H1 (cell line): ENCODE measurements at regions not wholly inside any gene's neighbourhood (a gene's known extent, or its start where the extent isn't known, plus 50 kb on each side); places are given as distances from the start of the nearest gene placed in this dataset.

Experiments
- CTCF ChIA-PET: fragments of 300-600 bp; sonication (Branson Sonifier 250); formaldehyde crosslinking; loops from one replicate; lab custom pipeline; 2021; ENCODE audit not compliant: partially characterized antibody; lab: Charles Lee
- POLR2A ChIA-PET: fragments of 300-600 bp; sonication (Branson Sonifier 250); formaldehyde crosslinking; loops from one replicate; lab custom pipeline; 2021; ENCODE audit warnings: inconsistent platforms; ENCODE audit not compliant: partially characterized antibody; lab: Charles Lee
- DNase-seq, 2 experiments: peaks; one replicate each; pipeline versions ENCODE4 v3.0.0 to v3.0.0-alpha.2; 2010 to 2022; ENCODE audit warnings: low spot score in 2 of 2, low read depth in 1 of 2, mixed read lengths in 1 of 2
- FAIRE-seq: peaks from 2 replicates; lab custom pipeline; 2011; peaks lifted over from hg19 to GRCh38; lab: Jason Lieb, UNC
- H2AFZ ChIP-seq: 2 replicates; pipeline ENCODE4 v1.8.1; 2012; ENCODE audit warnings: low read length, inconsistent platforms
- H2AK5ac ChIP-seq: 2 replicates; pipeline ENCODE4 v1.6.1; 2013; ENCODE audit warnings: low read depth, low read length
- H2BK120ac ChIP-seq: replicated peaks from 2 replicates; pipeline ENCODE3; 2013; ENCODE audit warnings: low read depth, low read length, inconsistent platforms
- H2BK12ac ChIP-seq: 2 replicates; pipeline ENCODE4 v1.6.1; 2013; ENCODE audit warnings: low read depth, low read length
- H2BK15ac ChIP-seq: 2 replicates; pipeline ENCODE4 v1.6.1; 2013; ENCODE audit warnings: low read length
- H2BK20ac ChIP-seq: 2 replicates; pipeline ENCODE4 v1.6.1; 2013; ENCODE audit warnings: low read length
- H2BK5ac ChIP-seq: 2 replicates; pipeline ENCODE4 v1.6.1; 2013; ENCODE audit warnings: low read depth, low read length
- H3K14ac ChIP-seq: 2 replicates; pipeline ENCODE4 v1.6.1; 2013; ENCODE audit warnings: inconsistent platforms; ENCODE audit not compliant: insufficient read length
- H3K18ac ChIP-seq: 2 replicates; pipeline ENCODE4 v1.6.1; 2013; ENCODE audit warnings: low read length; ENCODE audit errors: extremely low read depth
- H3K23ac ChIP-seq: 2 replicates; pipeline ENCODE4 v1.6.1; 2013; ENCODE audit warnings: inconsistent platforms; ENCODE audit not compliant: insufficient read length
- H3K23me2 ChIP-seq: 2 replicates; pipeline ENCODE4 v1.6.1; 2013; ENCODE audit warnings: low read depth, low read length
- H3K27ac ChIP-seq: 2 replicates; pipeline ENCODE4 v1.6.1; 2011; ENCODE audit warnings: low read depth, low read length, inconsistent platforms
- H3K27me3 ChIP-seq, 4 experiments: replicated peaks in 1 of 4; 1 replicate in 1 of 4; 2 replicates in 3 of 4; pipeline versions ENCODE4 v1.6.1 to v1.8.1; 2011 to 2013; ENCODE audit warnings: low read length in 3 of 4, mild to moderate bottlenecking in 3 of 4, inconsistent platforms in 2 of 4, mixed read lengths in 2 of 4, moderate library complexity in 1 of 4; ENCODE audit not compliant: control insufficient read depth in 3 of 4, insufficient read depth in 3 of 4; ENCODE audit errors: extremely low read depth in 1 of 4
- H3K36me3 ChIP-seq, 4 experiments: 2 replicates each; pipeline versions ENCODE4 v1.6.1 to v1.8.1; 2011 to 2013; ENCODE audit warnings: mild to moderate bottlenecking in 4 of 4, low read length in 3 of 4, moderate library complexity in 2 of 4, control low read depth in 1 of 4, inconsistent platforms in 1 of 4; ENCODE audit not compliant: insufficient read depth in 4 of 4, control insufficient read depth in 2 of 4
- H3K4ac ChIP-seq: replicated peaks from 2 replicates; pipeline ENCODE3; 2013; ENCODE audit warnings: low read length, low read depth, mixed read lengths, inconsistent platforms; ENCODE audit not compliant: insufficient read length
- H3K4me1 ChIP-seq, 4 experiments: replicated peaks in 1 of 4; 1 replicate in 1 of 4; 2 replicates in 3 of 4; pipeline versions ENCODE4 v1.6.1 to v1.8.1; 2011 to 2013; ENCODE audit warnings: low read length in 3 of 4, inconsistent platforms in 2 of 4, mixed read lengths in 1 of 4; ENCODE audit not compliant: insufficient read depth in 4 of 4, control insufficient read depth in 3 of 4
- H3K4me2 ChIP-seq, 2 experiments: 2 replicates each; pipeline versions ENCODE4 v1.6.1 to v1.8.1; 2011 to 2013; ENCODE audit warnings: low read depth in 2 of 2, low read length in 2 of 2, control low read depth in 1 of 2, inconsistent platforms in 1 of 2, mild to moderate bottlenecking in 1 of 2; ENCODE audit not compliant: insufficient read depth in 1 of 2
- H3K4me3 ChIP-seq, 4 experiments: fragments of 200-600, 300-600 bp in 1 of 4; sonication (generic), shearing (Covaris generic), sonication (Bioruptor Twin) in 1 of 4; 2 replicates each; pipeline versions ENCODE4 v1.5.1 to v1.8.1; 2011 to 2016; ENCODE audit warnings: low read length in 4 of 4, low read depth in 3 of 4, control low read depth in 2 of 4, inconsistent platforms in 2 of 4, mild to moderate bottlenecking in 2 of 4, mixed read lengths in 1 of 4, moderate library complexity in 1 of 4; ENCODE audit not compliant: insufficient read depth in 2 of 4; ENCODE audit errors: extremely low read depth in 1 of 4
- H3K56ac ChIP-seq: replicated peaks from 2 replicates; pipeline ENCODE3; 2013; ENCODE audit warnings: low read depth, mild to moderate bottlenecking, mixed read lengths, low read length, inconsistent platforms; ENCODE audit not compliant: insufficient read length
- H3K79me1 ChIP-seq: 2 replicates; pipeline ENCODE4 v1.6.1; 2013; ENCODE audit warnings: low read depth, low read length, control low read depth
- H3K79me2 ChIP-seq, 2 experiments: 2 replicates each; pipeline versions ENCODE4 v1.6.1 to v1.8.1; 2012 to 2013; ENCODE audit warnings: low read length in 2 of 2, mild to moderate bottlenecking in 2 of 2, inconsistent platforms in 1 of 2; ENCODE audit not compliant: insufficient read depth in 2 of 2, control insufficient read depth in 1 of 2
- H3K9ac ChIP-seq, 4 experiments: replicated peaks in 1 of 4; 1 replicate in 1 of 4; 2 replicates in 3 of 4; pipeline versions ENCODE4 v1.6.1 to v1.8.1; 2011 to 2013; ENCODE audit warnings: low read depth in 3 of 4, low read length in 3 of 4, control low read depth in 2 of 4, mild to moderate bottlenecking in 2 of 4, moderate library complexity in 2 of 4, inconsistent platforms in 1 of 4; ENCODE audit errors: extremely low read depth in 1 of 4
- H3K9me3 ChIP-seq, 2 experiments: 2 replicates each; pipeline versions ENCODE4 v1.6.1 to v1.8.1; 2012 to 2013; ENCODE audit warnings: mild to moderate bottlenecking in 2 of 2, moderate library complexity in 2 of 2, control low read depth in 1 of 2, inconsistent platforms in 1 of 2, low read depth in 1 of 2, low read length in 1 of 2, mixed read lengths in 1 of 2; ENCODE audit not compliant: insufficient read depth in 2 of 2
- H4K20me1 ChIP-seq, 2 experiments: replicated peaks in 1 of 2; 2 replicates each; pipeline versions ENCODE3 to v1.8.1; 2011 to 2013; ENCODE audit warnings: inconsistent platforms in 2 of 2, low read length in 2 of 2, mild to moderate bottlenecking in 1 of 2; ENCODE audit not compliant: insufficient read depth in 2 of 2, control insufficient read depth in 1 of 2
- H4K5ac ChIP-seq: 2 replicates; pipeline ENCODE4 v1.6.1; 2013; ENCODE audit warnings: low read length, low read depth, mixed read lengths, inconsistent platforms; ENCODE audit not compliant: insufficient read length
- H4K8ac ChIP-seq: 2 replicates; pipeline ENCODE4 v1.8.0; 2013; ENCODE audit warnings: mild to moderate bottlenecking, moderate library complexity, low read length, inconsistent platforms; ENCODE audit not compliant: insufficient read depth; ENCODE audit errors: extremely low read depth
- H4K91ac ChIP-seq: replicated peaks from 2 replicates; pipeline ENCODE3; 2013; ENCODE audit warnings: low read length, mixed read lengths, inconsistent platforms; ENCODE audit not compliant: insufficient read length
- ASH2L ChIP-seq: fragments of 200-600, 300-600 bp; sonication (generic); IDR thresholded peaks from one replicate; pipeline ENCODE4 v1.7.1; 2017; ENCODE audit warnings: low read length
- CREB1 ChIP-seq: IDR thresholded peaks from 2 replicates; pipeline ENCODE4 v1.6.1; 2012; ENCODE audit warnings: inconsistent platforms
- EP300 ChIP-seq, 2 experiments: IDR thresholded peaks; 1 replicate in 1 of 2; 2 replicates in 1 of 2; pipeline ENCODE4 v1.6.1; 2011 to 2012; ENCODE audit warnings: low read depth in 2 of 2, low read length in 2 of 2, mild to moderate bottlenecking in 2 of 2, borderline replicate concordance in 1 of 2, inconsistent platforms in 1 of 2, moderate library complexity in 1 of 2
- KDM4A ChIP-seq: IDR thresholded peaks from one replicate; pipeline ENCODE4 v1.7.1; 2012; ENCODE audit warnings: low read depth, mild to moderate bottlenecking, moderate library complexity, low read length, inconsistent platforms; ENCODE audit not compliant: severe bottlenecking
- KDM5A ChIP-seq: fragments of 200-600 bp; IDR thresholded peaks from 2 replicates; pipeline ENCODE4 v1.7.1; 2012; ENCODE audit warnings: mild to moderate bottlenecking, low read length, inconsistent platforms, mixed read lengths
- SAP30 ChIP-seq: fragments of 300-600 bp; sonication (generic); IDR thresholded peaks from 2 replicates; pipeline ENCODE4 v1.7.1; 2012; ENCODE audit warnings: low read length, moderate library complexity, mild to moderate bottlenecking, inconsistent platforms; ENCODE audit not compliant: insufficient read depth, insufficient replicate concordance
- SIN3A ChIP-seq, 2 experiments: IDR thresholded peaks in 1 of 2; conservative IDR thresholded peaks in 1 of 2; 2 replicates each; pipeline ENCODE4 v1.6.1; 2011 to 2012; ENCODE audit warnings: low read length in 2 of 2, improper control_type of control experiment in 1 of 2, low read depth in 1 of 2, mild to moderate bottlenecking in 1 of 2
- SIRT6 ChIP-seq: IDR thresholded peaks from one replicate; pipeline ENCODE4 v1.7.1; 2012; ENCODE audit warnings: low read length, inconsistent platforms
- WGBS, 2 experiments: shearing (Covaris generic) in 1 of 2; methylation state at CpG; one replicate each; pipeline versions ENCODE4 v1.1.6 to v1.1.7; 2013 to 2015; ENCODE audit warnings: low lambda C conversion rate in 2 of 2, mixed read lengths in 2 of 2, inconsistent platforms in 1 of 2, low coverage in 1 of 2, missing lambda C conversion rate in 1 of 2; ENCODE audit not compliant: insufficient replicate concordance in 2 of 2, insufficient coverage in 1 of 2, insufficient read length in 1 of 2; ENCODE audit errors: extremely low coverage in 1 of 2, missing lambda C conversion rate in 1 of 2; 5-methylcytosine and 5-hydroxymethylcytosine counted together

DNA sequence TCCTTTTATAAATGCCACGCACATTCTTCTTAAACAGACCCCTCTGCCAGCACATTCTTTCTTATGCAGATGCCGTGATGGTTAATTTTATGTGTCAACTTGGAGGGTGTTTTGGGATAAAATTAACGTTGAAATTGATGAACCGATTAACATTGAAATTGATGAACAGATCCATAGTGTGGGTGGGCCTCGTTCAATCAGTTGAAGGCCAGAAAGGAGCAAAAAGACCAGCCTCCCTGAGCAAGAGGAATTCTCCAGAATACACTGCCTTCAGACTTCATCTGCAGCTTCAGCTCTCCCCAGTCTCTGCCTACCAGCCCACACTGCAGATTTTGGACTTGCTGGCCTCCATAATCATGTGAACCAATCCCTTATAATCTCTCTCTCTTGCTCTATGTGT lies 233.6 kb upstream of the BCOR start:
- Histone ChIP-seq H3K23me2 (no peaks in the 10 kb centered on the region), H3K18ac (no peak overlapping the region), H4K20me1 (no peaks in the 10 kb centered on the region), H2BK12ac (no peak overlapping the region), H3K56ac (no peak overlapping the region), H3K9ac (no peak overlapping the region), H2BK5ac (no peak overlapping the region), H3K27ac (no peak overlapping the region), H3K9me3 (no peaks in the 10 kb centered on the region), H2BK15ac (no peak overlapping the region), H3K4me1 (peaks cover 0 to 4% (median under 1%) of the 10 kb centered on the region in 4 experiments; a peak in 1 of 7 replicates), H2BK20ac (no peak overlapping the region), H4K8ac (no peak overlapping the region), H3K23ac (no peak overlapping the region), H3K36me3 (no peaks in the 10 kb centered on the region), H4K5ac (no peak overlapping the region), H3K4me2 (no peak overlapping the region), H3K79me2 (no peaks in the 10 kb centered on the region), H3K4me3 (no peak overlapping the region), H4K91ac (no peak overlapping the region), H3K4ac (no peak overlapping the region), H2AK5ac (no peak overlapping the region), H2AFZ (no peak overlapping the region), H3K79me1 (no peaks in the 10 kb centered on the region), H3K27me3 (no peaks in the 10 kb centered on the region), H3K14ac (no peak overlapping the region), H2BK120ac (no peak overlapping the region)
- TF ChIP-seq ASH2L = no peak
- TF ChIP-seq CREB1 = no peak
- no peak for TF ChIP-seq KDM4A
- TF ChIP-seq EP300 (IDR thresholded peaks at IDR 0.05; ENCODE audit: borderline replicate concordance in 1 of 2, low read depth in 2 of 2, low read length in 2 of 2) = no peak
- TF ChIP-seq SAP30 = no peak
- no peak for TF ChIP-seq SIN3A (conservative IDR thresholded peaks at IDR 0.05 in 1 of 2, IDR thresholded peaks at IDR 0.05 in 1 of 2; ENCODE audit: low read depth in 1 of 2, low read length in 2 of 2)
- TF ChIP-seq SIRT6 = no peak
- no peak for TF ChIP-seq KDM5A
- POLR2A ChIA-PET = no interaction called here
- FAIRE-seq (no peak), DNase-seq (no peak)
- CTCF ChIA-PET = interaction anchor here (1.2 kb wide), 1 partner anchor 21 kb away, joined by 4 read pairs; no protein-coding TSS in a partner anchor
- 94% methylated on average over 5 of the region's 5 CpGs; no CpG with 5 or more reads in 1 of the 2 experiments for WGBS, 2 experiments
